ENCODE measurements at regions not wholly inside any gene's neighbourhood (a gene's known extent, or its start where the extent isn't known, plus 50 kb on each side); places are given as distances from the start of the nearest gene placed in this dataset.

DNA sequence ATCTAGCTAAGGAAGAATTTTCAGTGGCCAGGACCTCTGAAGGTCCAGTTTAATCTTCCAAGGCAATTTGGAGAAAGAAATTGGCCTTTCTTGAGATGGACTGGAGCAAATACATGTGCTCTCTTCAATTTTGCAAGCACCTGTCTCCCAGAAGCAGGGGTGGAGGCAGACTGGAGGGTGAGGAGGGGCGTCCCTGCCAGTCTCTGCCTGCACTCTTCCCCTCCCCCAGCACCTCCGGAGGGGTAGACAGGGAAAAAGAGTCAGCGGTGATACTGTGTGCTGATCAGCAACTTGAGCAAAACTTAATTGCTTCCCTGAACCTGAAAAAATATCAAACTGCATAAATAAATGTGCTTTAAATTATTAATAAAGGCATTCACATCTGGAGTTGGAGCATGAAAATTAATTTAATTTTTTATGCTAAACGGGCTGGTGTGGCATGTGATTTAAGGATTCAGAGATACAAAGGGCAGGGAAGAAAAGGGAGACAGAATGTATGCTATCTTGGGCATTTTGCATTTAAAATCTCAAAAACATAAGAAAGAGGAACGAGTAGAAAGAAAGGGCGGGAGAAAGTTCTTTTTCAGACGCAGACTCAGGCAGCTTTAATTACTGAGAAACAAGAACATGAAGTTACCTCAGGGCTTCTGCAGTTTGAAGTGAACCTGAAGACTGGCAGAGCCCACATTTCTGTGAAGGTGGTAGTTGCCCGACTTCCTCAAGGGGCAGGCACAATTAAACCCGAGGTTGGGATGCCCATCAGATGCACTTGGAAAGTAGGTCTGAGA, 319.7 kb downstream of the UACA start:
- no peak for DNase-seq (ENCODE audit: low read depth in 2 of 2)

DNA sequence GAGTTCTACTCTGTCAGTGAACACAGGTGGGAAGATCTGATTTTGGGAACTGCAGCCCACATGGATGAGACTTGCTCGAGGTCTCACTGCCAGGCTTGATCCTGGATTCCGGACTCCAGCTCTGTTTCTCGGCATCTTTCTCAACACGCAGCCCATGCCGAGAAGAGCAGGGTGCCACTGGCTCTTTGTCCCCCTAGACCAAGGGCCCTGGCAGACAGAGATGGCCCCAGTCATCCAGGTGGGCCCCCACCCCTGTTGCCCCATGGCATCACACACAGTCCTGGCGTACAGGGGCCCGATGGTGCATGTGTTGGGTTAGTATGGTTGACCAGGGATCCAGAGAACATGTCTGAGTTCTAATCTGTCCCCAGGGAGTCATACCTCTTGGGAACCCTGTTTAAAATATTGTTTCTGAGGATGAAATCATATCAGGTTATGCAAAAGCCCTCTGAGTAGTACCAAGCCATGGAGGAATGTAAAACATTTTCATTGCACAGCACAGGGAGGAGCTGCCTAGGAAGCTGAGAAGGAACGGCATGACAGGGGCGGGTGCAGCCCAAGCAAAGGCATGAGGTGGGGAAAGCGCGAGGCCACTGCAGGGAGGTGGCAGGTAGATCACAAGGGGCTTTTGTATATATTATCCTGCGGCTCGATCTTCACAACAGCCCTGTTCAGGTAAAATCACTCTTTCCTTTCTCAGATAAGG, 320.6 kb downstream of the UACA start:
- no peak for DNase-seq (ENCODE audit: low read depth in 2 of 2)

GRCh38 chr15:70442211-70442610, 321.1 kb downstream of the UACA start:
- no peak for DNase-seq (ENCODE audit: low read depth in 2 of 2)

DNA sequence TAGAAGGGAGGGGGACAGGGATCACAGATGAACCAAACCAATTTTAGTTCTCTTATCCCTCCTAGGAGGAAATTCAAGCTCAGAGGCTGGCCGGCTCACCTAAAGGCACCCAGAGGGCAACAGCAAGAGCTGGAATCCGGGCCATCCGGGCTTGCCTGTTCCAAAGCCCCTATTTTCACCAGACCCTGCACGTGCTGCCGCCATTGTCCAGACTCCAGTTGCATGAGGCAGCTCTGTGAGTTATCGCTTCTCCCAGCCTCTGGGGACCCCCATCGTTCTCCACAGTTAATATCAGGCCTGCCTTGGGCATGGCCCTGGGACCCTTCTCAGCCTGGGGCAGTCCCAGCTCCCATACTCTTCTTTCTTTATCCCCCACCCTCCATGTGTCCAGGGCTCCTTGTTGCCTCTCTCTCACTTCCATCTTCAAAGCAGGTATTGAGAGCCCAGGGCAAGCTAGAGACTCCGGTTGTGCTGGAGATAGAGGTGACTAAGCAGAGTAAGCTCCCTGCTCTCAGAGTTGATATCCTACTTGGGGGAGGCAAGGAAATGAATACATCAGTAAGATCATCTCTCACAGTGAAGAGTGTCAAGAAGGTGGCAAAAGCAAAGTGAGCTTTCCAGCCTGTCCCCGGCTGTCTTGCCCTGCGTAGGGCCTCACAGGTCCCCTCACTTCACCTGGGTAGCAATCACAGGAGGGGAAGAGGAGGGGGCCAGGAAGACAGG, 322.8 kb downstream of the UACA start:
- no peak for DNase-seq (ENCODE audit: low read depth in 2 of 2)

GRCh38 chr15:70439880-70440279, 323.5 kb downstream of the UACA start:
- DNase-seq (ENCODE audit: low read depth in 2 of 2): no peak

- DNase-seq (ENCODE audit: low read depth in 2 of 2): no peak
Measured at GRCh38 chr15:70439304-70439877, 324.0 kb downstream of the UACA start.

DNA sequence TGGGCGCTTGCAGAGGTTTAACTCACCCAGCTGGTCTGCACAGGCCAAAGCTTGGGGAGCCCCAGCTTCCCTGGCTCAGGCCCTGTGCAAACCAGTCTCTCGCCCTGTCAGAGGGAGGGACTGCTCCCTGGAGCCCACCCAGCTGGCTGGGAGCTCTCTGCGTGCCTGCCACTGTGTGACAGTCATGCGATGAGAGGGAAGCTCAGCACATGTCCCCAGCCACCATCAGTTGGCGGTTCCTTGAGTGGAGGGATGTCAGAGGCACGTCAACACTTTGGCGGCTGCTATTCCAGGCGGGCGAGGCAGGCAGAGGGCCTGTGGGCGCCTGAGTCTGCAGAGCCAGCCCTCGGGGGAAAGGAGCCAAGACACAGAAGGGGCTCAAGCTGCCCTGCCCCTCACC, 324.6 kb downstream of the UACA start:
- no peak for DNase-seq (ENCODE audit: low read depth in 2 of 2)

- DNase-seq (ENCODE audit: low read depth in 2 of 2): no peak
Measured at GRCh38 chr15:70437882-70438451, 325.4 kb downstream of the UACA start.

DNA sequence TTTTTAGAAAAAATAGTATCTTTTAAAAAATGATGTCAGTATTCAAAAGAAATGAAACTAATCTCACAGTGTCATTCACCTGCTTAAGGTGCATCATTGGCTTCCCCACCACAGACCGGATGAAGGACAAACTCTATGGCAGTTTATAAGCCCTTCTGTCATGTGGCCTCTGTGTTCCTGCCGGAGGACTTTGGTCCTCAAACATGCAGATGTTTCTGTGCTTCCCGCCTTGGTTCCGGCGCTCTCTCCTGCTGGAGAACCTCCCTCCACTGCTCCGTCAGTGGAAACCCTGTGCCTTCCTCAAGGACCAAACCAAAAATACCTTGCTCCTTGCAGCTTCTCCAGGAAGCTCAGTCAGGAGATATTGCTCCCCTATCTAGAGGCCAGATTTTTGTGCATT, 326.3 kb downstream of the UACA start:
- no peak for DNase-seq (ENCODE audit: low read depth in 2 of 2)

GRCh38 chr15:70436428-70436827, 326.9 kb downstream of the UACA start:
- no peak for DNase-seq (ENCODE audit: low read depth in 2 of 2)

DNA sequence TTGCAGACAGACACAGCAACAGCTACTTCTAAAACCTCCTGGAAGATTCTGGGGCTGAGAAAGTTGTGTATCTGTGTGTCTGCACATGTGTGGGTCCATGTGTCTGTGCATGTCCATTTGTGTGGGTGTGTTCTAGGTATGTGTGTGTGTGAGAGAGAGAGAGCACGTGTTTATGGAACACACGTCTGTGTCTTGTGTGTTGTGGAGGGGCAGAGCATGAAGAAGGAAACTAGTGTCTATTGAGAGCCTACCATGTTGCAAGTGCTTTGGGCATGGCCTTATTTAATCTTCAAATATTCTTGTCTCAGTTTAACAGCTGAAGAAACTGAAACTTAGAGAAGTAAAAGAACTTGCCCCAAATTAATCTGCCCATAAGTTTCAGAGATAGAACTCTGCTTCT, 327.5 kb downstream of the UACA start:
- no peak for DNase-seq (ENCODE audit: low read depth in 2 of 2)

GRCh38 chr15:70435369-70435768, 328.0 kb downstream of the UACA start:
- DNase-seq (ENCODE audit: low read depth in 2 of 2): no peak

- no peak for DNase-seq (ENCODE audit: low read depth in 2 of 2)
Measured at GRCh38 chr15:70433586-70434324, 329.6 kb downstream of the UACA start.

DNA sequence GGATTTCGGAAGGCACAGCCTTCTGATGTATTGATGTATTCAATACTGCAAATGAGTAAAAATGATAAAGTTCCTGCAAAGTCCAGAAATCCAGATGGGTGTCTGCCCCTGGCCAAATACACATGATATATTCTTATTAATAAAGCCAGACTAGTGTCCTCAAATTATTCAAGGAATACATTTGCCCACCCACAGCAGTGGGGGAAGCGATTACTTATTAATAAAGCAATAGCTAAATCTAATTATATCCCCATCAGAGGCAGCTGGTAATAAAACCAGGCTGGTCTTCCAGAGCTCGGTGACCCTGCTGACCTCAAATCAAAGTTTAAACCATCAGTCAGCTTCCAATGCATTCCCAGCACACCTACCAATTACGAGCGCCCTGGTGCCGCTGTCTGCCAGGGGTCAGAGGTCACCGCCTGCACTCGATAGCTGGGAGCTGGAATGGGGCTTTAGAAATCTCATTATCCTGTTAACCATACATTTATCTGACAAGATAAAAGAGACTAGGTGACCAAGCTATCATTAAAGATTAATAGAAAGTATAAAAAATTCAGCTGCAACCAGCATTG, 330.3 kb downstream of the UACA start:
- no peak for DNase-seq (ENCODE audit: low read depth in 2 of 2)

DNA sequence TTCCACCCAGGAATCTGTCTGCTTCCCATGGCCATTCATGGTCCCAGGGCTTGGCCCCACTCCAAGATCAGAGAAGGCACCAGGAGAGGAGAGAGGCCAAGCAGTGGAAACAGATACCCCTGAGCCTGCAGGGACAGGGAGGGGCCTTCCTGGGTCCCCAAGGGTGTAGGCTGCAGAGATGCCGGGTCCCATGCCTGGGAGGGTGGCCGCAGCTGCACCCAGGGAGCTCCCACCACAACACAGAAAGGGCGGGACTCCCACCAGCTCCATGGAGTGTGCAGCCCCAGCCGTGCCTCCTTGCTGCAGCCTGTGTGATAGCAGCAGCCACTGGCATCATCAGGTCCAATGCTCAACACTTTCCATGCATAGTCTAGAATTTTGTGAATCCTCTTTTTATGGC, 331.5 kb downstream of the UACA start:
- no peak for DNase-seq (ENCODE audit: low read depth in 2 of 2)

GRCh38 chr15:70430069-70430468, 332.4 kb upstream of the TLE3 start:
- no peak for DNase-seq (ENCODE audit: low read depth in 2 of 2)

GRCh38 chr15:70429056-70429722, 331.5 kb upstream of the TLE3 start:
- DNase-seq (ENCODE audit: low read depth in 2 of 2): no peak

- DNase-seq (ENCODE audit: low read depth in 2 of 2): no peak
Measured at GRCh38 chr15:70428211-70428822, 330.6 kb upstream of the TLE3 start.

DNA sequence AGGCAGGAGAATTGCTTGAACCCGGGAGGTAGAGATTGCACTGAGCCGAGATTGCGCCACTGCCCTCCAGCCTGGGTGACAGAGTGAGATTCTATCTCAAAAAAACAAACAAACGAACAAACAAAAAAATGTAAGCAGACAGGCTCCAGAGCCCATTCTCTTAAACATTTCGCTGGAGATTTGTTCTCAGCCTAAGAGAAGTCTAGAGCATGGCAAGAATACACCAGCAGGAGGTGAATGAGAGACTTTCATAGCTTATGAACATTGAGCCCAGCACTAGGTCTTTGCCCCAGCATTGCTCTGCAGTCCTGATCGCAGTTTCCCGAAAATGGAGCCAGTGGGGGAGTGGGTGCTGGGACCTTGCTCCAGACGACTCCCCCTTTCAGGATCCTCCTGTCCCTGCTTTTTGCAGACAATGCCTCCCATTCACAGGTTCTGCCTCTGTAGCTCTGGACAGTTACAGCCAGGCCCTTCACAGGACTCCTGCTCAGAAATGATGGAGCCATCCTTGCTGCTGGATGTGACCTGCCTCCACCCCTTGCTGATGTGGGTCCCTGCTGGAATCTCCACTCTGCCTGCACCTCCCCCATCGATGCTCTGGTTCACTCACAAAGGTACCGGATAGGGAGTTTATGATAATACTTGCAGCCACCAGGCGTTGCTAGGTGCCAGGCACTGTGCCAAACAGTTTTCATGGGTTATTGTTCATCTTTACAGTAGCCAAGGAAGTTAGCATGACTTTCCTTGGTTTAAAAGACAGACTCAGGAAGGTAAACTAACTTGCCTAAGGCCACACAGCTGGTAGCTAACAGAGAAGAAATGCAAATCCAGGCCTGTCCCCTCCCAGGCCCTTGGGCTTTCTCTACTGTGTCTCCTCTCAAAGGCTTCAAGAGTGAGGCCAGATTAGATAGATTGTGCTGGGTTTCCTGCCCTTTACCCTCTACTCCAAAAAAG, 329.7 kb upstream of the TLE3 start:
- DNase-seq (ENCODE audit: low read depth in 2 of 2): no peak

Measured in stimulated activated CD4-positive, alpha-beta T cell treated with anti-CD3 and anti-CD28 coated beads, Interleukin-15, amount 100 ng/mL, for 48 hours (primary cell).